OCI-LY7 (cell line): ENCODE measurements at regions not wholly inside any gene's neighbourhood (a gene's known extent, or its start where the extent isn't known, plus 50 kb on each side); places are given as distances from the start of the nearest gene placed in this dataset.

Experiments used
- EZH2phosphoT487 ChIP-seq: fragments of 200-600 bp; sonication (generic); IDR thresholded peaks from 2 replicates; pipeline ENCODE4 v1.6.1; 2018; ENCODE audit warnings: low read depth, borderline replicate concordance, mild to moderate bottlenecking, mixed run types, antibody characterized with exemption, low read length, moderate library complexity, mixed read lengths
- TF ChIP-seq, protein P1 (sequence below): fragments of 200-600 bp; sonication (generic); conservative IDR thresholded peaks from 2 replicates; pipeline ENCODE4 v1.5.1; 2014; ENCODE audit warnings: mild to moderate bottlenecking, antibody characterized with exemption, low read length, moderate library complexity, mixed read lengths

DNA sequence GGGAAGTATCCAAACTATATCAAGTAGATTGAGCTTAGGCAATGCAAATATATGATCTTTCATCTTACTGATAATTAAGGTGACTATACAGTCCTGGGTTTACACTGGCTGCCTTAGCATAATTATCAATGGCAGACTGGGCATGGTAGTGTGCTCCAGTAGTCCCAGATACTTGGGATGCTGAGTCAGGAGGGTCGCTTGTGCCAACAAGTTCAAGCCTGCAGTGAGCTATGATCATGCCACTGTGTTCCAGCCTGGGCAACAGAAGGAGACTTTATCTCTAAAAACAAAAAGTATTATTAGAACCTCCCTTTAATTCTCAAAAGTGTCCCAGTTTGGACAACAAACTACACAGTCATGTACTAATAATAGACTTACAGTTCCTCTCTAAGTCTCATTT lies 99.4 kb upstream of the RASGEF1B start:
- TF ChIP-seq, protein P1, sequence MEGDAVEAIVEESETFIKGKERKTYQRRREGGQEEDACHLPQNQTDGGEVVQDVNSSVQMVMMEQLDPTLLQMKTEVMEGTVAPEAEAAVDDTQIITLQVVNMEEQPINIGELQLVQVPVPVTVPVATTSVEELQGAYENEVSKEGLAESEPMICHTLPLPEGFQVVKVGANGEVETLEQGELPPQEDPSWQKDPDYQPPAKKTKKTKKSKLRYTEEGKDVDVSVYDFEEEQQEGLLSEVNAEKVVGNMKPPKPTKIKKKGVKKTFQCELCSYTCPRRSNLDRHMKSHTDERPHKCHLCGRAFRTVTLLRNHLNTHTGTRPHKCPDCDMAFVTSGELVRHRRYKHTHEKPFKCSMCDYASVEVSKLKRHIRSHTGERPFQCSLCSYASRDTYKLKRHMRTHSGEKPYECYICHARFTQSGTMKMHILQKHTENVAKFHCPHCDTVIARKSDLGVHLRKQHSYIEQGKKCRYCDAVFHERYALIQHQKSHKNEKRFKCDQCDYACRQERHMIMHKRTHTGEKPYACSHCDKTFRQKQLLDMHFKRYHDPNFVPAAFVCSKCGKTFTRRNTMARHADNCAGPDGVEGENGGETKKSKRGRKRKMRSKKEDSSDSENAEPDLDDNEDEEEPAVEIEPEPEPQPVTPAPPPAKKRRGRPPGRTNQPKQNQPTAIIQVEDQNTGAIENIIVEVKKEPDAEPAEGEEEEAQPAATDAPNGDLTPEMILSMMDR: no peak
- TF ChIP-seq EZH2phosphoT487: no peak
